ENCODE measurements at regions not wholly inside any gene's neighbourhood (a gene's known extent, or its start where the extent isn't known, plus 50 kb on each side); places are given as distances from the start of the nearest gene placed in this dataset.
"Not testable (repeated sequence)": the region's sequence is repeated elsewhere in the genome, so short reads cannot be mapped to it uniquely, and the experiment has no call there.

DNA sequence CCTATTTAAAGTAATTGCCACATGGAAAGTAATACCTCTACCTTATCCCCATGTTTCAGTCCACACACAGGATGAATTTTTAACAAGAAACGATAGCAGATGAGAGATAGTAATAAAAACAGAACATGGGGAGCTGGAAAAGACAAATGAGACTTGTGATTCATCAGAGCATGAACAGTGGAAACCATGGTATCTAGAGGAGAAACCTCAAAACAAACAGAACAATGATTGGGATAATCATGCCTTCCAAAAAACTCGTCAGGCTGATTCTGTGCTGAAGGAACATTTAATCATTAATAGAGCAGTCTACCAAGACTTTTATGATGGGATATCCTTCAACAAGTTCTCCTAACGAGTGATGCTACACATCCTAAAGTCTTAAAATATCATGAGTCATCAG, 1390.7 kb downstream of the FSCB start:
- H3K4me3 Mint-ChIP-seq (ENCODE audit: unreplicated experiment) = no peak overlapping the region
- H3K27me3 Mint-ChIP-seq (ENCODE audit: low read depth) = no peaks in the 10 kb centered on the region
- H3K9me3 Mint-ChIP-seq (ENCODE audit: low read depth) = peaks cover 12% of the 10 kb centered on the region
- no peaks in the 10 kb centered on the region for H3K36me3 Mint-ChIP-seq (ENCODE audit: low read depth)
- H3K27ac Mint-ChIP-seq (ENCODE audit: unreplicated experiment) = no peak overlapping the region
- TF ChIP-seq, protein P1, sequence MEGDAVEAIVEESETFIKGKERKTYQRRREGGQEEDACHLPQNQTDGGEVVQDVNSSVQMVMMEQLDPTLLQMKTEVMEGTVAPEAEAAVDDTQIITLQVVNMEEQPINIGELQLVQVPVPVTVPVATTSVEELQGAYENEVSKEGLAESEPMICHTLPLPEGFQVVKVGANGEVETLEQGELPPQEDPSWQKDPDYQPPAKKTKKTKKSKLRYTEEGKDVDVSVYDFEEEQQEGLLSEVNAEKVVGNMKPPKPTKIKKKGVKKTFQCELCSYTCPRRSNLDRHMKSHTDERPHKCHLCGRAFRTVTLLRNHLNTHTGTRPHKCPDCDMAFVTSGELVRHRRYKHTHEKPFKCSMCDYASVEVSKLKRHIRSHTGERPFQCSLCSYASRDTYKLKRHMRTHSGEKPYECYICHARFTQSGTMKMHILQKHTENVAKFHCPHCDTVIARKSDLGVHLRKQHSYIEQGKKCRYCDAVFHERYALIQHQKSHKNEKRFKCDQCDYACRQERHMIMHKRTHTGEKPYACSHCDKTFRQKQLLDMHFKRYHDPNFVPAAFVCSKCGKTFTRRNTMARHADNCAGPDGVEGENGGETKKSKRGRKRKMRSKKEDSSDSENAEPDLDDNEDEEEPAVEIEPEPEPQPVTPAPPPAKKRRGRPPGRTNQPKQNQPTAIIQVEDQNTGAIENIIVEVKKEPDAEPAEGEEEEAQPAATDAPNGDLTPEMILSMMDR (IDR thresholded peaks at IDR 0.05) = no peak
- no peak for DNase-seq (ENCODE audit: low spot score)
- no peaks in the 10 kb centered on the region for H3K4me1 Mint-ChIP-seq (ENCODE audit: low read depth)

DNA sequence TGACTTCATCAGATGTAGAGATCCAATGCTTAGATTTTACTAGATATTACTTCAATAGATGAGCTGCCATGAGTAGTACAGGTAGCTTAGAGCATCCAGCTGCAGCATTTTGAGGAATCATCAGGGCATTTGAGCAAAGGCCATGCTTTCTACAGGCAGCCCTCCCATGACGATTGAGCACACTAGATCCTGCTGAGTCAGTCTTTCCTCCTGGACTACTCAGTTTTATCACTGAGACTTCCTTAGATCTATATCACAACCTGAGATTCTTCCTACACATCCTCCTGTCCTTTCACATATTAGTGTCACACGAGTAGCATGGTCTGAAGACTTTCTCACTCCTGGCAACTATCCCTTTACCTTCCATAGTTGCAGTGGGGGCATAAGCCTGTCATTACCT, 1401.8 kb downstream of the FSCB start:
- H3K4me1 Mint-ChIP-seq (ENCODE audit: low read depth) = no peaks in the 10 kb centered on the region
- H3K27ac Mint-ChIP-seq (ENCODE audit: unreplicated experiment) = no peak overlapping the region
- no peak overlapping the region for H3K4me3 Mint-ChIP-seq (ENCODE audit: unreplicated experiment)
- TF ChIP-seq, protein P1 (IDR thresholded peaks at IDR 0.05) = no peak
- H3K36me3 Mint-ChIP-seq (ENCODE audit: low read depth) = no peaks in the 10 kb centered on the region
- H3K9me3 Mint-ChIP-seq (ENCODE audit: low read depth) = peaks cover 4% of the 10 kb centered on the region
- DNase-seq (ENCODE audit: low spot score) = no peak
- H3K27me3 Mint-ChIP-seq (ENCODE audit: low read depth) = no peaks in the 10 kb centered on the region

DNA sequence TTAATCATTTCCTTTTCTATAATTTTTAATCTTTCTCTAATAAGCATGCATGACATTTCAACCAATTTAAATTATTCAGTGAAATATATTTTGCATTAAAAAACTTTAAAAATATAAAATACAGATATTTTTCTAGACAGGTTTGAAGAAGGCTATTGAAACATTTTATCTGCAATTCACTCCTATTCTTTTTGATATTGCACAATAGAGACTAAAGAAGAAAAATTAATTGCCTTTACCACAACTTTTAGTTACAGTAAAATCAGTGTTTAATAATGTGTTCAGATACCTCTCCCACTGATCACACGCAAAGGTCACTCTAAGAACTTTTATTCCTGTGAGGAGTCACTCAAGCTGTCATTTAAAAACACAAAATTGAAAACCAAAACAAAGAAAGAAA, 1416.7 kb downstream of the FSCB start:
- TF ChIP-seq, protein P1 (IDR thresholded peaks at IDR 0.05) = no peak
- Mint-ChIP-seq H3K4me1 (ENCODE audit: low read depth) (no peaks in the 10 kb centered on the region), H3K27me3 (ENCODE audit: low read depth) (no peaks in the 10 kb centered on the region), H3K36me3 (ENCODE audit: low read depth) (no peaks in the 10 kb centered on the region), H3K9me3 (ENCODE audit: low read depth) (peaks cover 15% of the 10 kb centered on the region), H3K27ac (ENCODE audit: unreplicated experiment) (no peak overlapping the region), H3K4me3 (ENCODE audit: unreplicated experiment) (no peak overlapping the region)
- no peak for DNase-seq (ENCODE audit: low spot score)

DNA sequence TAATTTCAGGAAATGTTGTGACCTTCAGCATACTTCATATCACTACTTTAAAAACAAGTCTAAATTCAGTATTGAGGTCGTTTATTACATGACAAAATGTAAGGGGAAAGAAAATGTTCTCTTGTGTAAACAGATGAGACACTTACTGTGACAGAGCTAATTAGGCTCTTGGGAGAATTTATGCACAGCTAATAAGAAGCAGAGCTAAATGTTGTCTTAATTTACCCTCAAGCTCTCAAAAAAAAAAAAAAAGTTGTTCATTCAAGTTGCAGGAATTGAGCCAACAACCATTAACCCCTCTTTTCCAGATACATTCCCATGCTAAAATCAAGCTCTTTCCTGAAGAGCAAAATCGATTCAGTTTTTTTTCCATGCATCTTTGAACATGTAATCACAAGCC, 1419.4 kb downstream of the FSCB start:
- DNase-seq (ENCODE audit: low spot score) = no peak
- H3K9me3 Mint-ChIP-seq (ENCODE audit: low read depth) = peaks cover 14% of the 10 kb centered on the region
- H3K27me3 Mint-ChIP-seq (ENCODE audit: low read depth) = no peaks in the 10 kb centered on the region

DNA sequence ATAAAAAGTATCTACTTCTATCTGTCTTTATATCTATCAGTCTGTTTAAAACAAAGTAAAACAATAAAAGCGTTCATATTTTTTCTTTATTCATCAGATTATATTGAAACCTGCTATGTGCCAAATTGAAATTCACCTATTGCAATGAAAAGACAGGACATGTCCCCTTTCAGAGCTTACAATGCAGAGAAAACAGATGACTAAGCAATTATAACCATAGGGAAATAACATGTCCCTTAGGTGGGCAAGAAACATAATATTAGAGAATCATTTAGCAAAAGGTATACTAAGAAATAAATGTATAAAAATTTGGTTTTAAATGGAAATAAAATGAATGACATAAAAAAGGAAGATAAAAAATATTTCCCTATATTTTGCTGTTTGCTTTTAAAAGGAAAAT, 1421.3 kb downstream of the FSCB start:
- no peak overlapping the region for H3K4me3 Mint-ChIP-seq (ENCODE audit: unreplicated experiment)

More for the DNA sequence above, 1419.4 kb downstream of the FSCB start:
- Mint-ChIP-seq H3K36me3 (ENCODE audit: low read depth) (no peaks in the 10 kb centered on the region), H3K4me3 (ENCODE audit: unreplicated experiment) (no peak overlapping the region), H3K4me1 (ENCODE audit: low read depth) (no peaks in the 10 kb centered on the region), H3K27ac (ENCODE audit: unreplicated experiment) (no peak overlapping the region)
- TF ChIP-seq, protein P1 (IDR thresholded peaks at IDR 0.05) = no peak

DNA sequence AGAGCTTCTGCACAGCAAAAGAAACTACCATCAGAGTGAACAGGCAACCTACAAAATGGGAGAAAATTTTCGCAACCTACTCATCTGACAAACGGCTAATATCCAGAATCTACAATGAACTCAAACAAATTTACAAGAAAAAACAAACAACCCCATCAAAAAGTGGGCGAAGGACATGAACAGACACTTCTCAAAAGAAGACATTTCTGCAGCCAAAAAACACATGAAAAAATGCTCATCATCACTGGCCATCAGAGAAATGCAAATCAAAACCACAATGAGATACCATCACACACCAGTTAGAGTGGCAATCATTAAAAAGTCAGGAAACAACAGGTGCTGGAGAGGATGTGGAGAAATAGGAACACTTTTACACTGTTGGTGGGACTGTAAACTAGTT, 1439.7 kb downstream of the FSCB start:
- not testable (repeated sequence) for H3K27me3 Mint-ChIP-seq (ENCODE audit: low read depth); H3K27ac Mint-ChIP-seq (ENCODE audit: unreplicated experiment); H3K4me1 Mint-ChIP-seq (ENCODE audit: low read depth); H3K9me3 Mint-ChIP-seq (ENCODE audit: low read depth); H3K36me3 Mint-ChIP-seq (ENCODE audit: low read depth); DNase-seq (ENCODE audit: low spot score); H3K4me3 Mint-ChIP-seq (ENCODE audit: unreplicated experiment)

More for the DNA sequence above, 1421.3 kb downstream of the FSCB start:
- H3K27ac Mint-ChIP-seq (ENCODE audit: unreplicated experiment) = no peak overlapping the region
- TF ChIP-seq, protein P1 (IDR thresholded peaks at IDR 0.05) = no peak
- H3K27me3 Mint-ChIP-seq (ENCODE audit: low read depth) = no peaks in the 10 kb centered on the region
- DNase-seq (ENCODE audit: low spot score) = no peak
- no peaks in the 10 kb centered on the region for H3K4me1 Mint-ChIP-seq (ENCODE audit: low read depth)
- no peaks in the 10 kb centered on the region for H3K36me3 Mint-ChIP-seq (ENCODE audit: low read depth)
- H3K9me3 Mint-ChIP-seq (ENCODE audit: low read depth) = peaks cover 8% of the 10 kb centered on the region

Data from chondrocyte (in vitro differentiated cells).